NCI-H2107 (cell line): ENCODE measurements at regions not wholly inside any gene's neighbourhood (a gene's known extent, or its start where the extent isn't known, plus 50 kb on each side); places are given as distances from the start of the nearest gene placed in this dataset.
"Not testable (repeated sequence)": the region's sequence is repeated elsewhere in the genome, so short reads cannot be mapped to it uniquely, and the experiment has no call there.

Experiments
- DNase-seq: peaks from one replicate; lab custom pipeline; 2025; lab: John Stamatoyannopoulos, UW

- DNase-seq = no peak
Measured at GRCh38 chr1:196160066-196160795, 448.0 kb downstream of the KCNT2 start.

DNA sequence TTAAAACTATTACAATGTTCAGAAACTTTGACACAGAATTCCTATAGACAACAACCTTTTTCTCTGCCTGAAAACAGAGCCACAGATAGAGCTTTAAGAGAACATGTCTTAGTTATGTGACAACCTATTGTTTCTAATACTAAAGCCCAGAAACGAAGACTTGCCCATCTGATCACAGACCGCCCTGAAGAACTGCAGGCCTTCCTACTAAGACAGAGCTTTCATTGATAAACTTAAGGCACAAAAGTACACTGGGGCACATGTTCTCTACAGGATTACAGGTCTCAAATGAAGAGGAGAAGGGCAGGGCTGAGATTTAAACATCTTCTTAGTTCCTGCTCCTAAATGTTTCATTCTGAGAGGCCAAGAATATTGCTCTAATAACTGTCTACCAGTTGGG lies 452.7 kb downstream of the KCNT2 start:
- no peak for DNase-seq

DNA sequence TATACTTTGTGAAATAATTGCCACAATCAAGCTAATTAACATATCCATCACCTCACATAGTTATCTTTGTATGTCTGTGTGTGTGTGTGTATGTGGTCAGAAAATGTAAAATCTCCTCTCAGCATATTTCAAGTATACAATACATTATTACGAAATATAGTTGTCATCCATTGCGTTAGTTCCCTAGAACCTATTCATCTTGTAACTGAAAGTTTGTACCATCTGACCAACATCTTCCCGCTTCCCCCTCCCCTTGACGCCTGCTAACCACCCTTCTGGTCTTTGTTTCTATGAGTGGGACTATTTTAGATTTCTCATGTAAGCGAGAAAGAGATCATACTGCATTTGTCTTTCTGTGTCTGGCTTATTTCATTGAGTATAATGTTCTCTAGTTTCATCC lies 455.3 kb downstream of the KCNT2 start:
- no peak for DNase-seq

- DNase-seq = no peak
Measured at GRCh38 chr1:196152086-196152485, 456.2 kb downstream of the KCNT2 start.

DNA sequence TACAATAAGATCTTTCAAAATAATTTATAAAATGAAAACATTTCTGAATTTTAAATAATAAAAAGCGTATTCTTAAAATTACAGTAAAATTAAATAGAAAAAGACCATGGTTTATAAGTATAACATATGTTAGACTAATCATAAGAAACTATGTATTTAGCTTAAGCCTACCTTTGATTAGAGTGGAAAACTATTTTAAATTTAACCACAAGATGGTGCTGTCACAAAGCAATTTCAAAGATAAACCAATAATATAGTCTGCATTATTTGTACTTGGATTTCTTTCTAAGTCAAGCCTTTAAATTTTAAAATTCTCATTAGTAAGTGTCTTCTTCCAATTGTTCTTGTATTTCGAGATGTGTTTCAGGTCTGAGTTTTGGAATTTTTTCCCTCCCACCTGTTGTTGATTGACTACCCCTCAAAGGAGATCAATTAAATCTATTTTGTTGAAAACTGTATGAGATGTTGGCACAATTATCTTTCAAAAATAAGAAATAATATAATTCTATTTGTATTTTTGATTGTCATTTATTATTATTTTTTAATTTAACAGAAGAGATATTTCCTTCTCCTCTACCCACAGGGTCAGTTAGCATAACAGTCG lies 459.8 kb downstream of the KCNT2 start:
- DNase-seq = no peak

DNA sequence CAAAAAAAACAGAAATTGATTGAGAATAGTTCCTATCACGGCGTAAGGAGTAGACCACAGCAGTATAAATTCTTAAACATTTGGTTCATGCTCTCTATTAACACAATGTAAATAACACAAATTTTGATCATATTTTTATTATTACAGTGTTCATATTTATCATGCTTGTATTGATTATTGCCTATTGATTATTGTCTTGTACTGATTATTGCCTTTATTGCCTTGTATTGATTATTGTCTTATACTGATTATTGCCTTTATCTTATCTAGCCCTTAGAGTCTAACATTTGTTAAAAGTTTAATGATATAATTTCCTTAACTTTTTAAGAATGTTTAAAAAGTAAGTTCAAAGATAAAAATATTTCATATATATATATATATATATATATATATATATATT lies 460.7 kb downstream of the KCNT2 start:
- no peak for DNase-seq

DNA sequence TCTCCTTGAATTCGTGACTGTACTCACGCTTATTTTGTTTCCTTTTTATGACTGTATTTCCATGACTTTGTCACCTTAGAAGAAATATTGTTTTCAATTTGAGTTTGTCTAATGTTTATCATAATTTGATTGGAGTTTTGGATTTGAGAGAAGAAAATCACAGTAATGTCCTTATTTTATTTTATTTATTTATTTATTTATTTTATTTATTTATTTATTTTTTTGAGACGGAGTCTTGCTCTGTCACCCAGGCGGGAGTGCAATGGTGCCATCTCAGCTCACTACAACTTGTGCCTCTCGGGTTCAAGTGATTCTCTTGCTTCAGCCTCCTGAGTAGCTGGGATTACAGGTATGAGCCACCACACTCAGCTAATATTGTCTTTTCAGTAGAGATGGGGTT lies 463.1 kb downstream of the KCNT2 start:
- not testable (repeated sequence) for DNase-seq

DNA sequence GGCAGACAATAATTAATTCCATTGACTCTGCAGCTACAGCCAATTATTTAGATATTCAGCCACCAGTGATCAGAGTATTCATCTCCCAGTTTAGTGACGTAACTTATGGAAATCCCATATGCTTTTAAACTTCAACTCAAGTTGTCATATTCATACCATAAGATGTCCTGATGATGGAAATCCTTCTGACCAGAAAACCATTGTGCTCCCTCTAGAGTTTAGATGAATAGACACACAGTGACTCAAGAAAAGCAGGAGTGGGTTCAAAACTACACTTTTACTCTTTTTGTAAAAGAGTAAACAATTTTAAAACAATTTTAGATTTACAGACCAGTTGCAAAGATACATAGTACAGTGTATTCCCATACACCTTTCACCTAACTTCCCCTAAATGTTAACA lies 463.7 kb downstream of the KCNT2 start:
- DNase-seq = no peak

DNA sequence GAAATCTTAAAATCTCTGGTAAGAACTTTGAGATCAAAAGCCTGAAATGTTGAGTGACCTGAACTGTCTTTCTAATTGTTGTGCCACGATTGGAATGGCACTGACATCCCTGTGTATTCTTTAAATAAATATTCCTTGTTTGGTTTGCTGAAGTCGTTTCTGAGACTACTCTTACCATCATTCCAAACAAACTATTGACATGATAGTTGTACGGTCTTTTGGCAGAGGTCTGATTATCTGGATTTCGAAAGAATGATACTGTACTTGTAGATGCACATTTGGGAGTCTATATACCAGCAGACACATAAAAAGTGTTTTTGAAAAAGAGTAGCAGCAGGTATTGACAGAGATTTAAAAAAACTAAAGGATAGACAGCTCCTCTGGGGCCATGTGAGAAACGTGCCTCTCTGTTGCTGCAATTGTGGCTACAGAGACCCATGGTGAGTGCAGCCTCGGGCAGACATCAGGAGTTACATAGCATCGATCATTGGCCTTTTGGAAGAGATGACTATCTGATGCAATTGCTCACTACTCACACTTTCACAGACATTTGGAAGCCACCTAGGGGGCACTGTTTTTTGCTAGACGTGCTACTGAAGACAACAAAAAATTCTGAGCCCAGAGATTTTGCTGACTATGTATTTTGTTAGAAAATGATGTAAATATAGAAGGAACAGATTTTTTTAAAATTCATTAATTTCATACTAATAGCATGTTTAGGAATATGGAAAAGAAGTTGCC lies 464.5 kb downstream of the KCNT2 start:
- DNase-seq = no peak

- no peak for DNase-seq
Measured at GRCh38 chr1:196142111-196142640, 466.1 kb downstream of the KCNT2 start.

GRCh38 chr1:196136396-196136795 lies 471.8 kb downstream of the KCNT2 start:
- no peak for DNase-seq

- DNase-seq = no peak
Measured at GRCh38 chr1:196131691-196132090, 476.5 kb downstream of the KCNT2 start.

DNA sequence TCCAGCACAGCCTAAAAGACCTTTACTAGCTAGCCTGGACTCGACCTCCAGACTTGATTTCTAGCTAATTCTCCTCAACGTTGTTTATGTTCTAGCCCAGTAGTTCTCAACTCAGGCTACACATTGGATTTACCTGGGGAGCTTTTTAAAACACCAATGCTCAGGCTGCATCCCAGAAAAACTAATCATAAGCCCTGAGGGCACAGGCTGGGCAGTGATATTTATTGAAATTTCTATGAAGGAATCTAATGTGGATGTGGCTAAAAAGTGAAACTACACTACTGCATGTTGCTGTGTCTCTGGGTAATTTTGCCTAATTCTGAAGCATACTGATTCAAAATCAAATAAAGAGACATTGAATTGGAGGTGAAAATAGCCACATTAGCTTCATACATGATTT lies 479.4 kb downstream of the KCNT2 start:
- no peak for DNase-seq

- DNase-seq = no peak
Measured at GRCh38 chr1:196121181-196121580, 487.1 kb downstream of the KCNT2 start.

GRCh38 chr1:196115646-196116045 lies 492.6 kb downstream of the KCNT2 start:
- no peak for DNase-seq

DNA sequence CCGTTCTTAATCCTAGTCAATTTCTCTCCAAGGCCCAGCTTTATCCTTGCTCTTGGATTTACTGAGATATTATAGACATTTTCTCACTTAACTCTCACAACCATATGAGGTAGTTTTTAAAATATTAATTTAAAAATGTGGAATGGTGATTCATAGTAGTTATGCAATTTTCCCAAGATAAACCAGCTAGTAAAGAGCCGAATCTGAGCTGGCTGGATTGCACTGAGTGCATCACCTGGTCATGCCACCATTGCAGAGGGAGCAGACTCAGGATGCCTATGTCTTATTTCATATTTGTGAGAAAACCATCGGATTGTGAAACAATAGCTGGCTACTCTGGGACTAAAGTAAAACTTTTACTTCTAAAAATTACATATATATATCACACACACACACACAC lies 494.0 kb downstream of the KCNT2 start:
- DNase-seq = no peak

DNA sequence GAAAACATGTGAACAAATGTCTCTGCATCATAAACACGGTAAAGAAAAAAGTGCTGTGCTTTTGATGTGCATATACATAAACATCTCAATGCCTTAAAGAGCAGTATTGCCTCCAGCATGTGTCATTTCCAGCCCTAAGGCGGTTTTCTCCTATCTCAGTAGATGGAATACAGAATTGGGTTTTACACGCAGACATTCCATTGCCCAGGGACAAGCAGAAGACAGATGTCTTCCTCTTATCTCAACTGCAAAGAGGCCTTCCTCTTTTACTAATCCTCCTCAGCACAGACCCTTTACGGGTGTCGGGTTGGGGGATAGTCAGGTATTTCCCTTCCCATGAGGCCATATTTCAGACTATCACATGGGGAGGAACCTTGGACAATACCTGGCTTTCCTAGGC lies 499.2 kb downstream of the KCNT2 start:
- DNase-seq = not testable (repeated sequence)

GRCh38 chr1:196105901-196106300 lies 502.3 kb downstream of the KCNT2 start:
- DNase-seq = no peak

DNA sequence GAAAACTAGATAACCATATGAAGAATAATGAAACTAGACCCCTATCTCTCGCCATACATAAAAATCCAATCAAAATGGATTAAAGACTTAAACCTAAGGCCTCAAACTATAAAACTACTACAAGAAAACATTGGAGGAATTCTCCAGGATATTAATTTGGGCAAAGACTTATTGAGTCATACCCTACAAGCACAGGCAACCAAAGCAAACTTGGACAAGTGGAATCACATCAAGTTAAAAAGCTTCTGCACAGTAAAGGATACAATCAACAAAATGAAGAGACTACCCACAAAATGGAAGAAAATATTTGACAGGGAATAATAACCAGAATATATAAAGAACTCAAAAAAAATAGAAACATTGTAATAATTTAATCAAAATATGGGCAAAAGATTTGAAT lies 505.4 kb downstream of the KCNT2 start:
- no peak for DNase-seq

- no peak for DNase-seq
Measured at GRCh38 chr1:196098000-196098399, 510.2 kb downstream of the KCNT2 start.

- no peak for DNase-seq
Measured at GRCh38 chr1:196094821-196095220, 513.4 kb downstream of the KCNT2 start.

DNA sequence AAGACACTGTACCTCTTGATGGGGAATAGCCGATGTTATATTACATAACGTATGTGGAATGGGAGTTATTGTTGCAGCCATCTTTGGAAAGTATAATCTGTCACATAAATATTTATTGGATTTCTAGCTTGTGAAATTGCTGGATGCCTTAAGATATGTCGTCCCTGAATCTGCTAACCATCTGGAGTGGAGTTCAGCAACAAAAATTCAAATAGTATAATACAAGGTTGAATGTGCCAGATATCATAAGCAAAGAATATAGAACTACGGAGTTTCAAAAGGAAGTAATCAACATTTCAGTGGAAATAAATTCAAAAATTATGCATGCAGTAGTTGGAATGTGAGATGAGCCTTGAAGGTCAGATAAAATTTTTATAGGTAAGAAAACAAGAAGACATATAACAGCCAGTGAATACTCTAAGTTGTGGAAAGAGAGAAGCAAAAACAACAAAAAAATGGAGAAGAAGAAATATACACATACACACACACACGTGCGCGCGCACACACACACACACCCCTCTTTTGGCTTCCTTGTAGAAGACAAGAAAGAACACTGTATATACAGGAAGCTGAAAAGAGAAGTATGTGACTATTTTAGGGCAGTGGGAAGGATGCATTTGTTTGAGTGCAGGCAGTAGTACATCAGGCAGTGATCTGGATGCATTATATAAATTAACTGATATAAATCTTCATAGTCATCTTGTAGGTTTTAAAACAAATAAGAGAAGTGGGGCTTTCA lies 516.7 kb downstream of the KCNT2 start:
- no peak for DNase-seq
